ENCODE measurements at regions not wholly inside any gene's neighbourhood (a gene's known extent, or its start where the extent isn't known, plus 50 kb on each side); places are given as distances from the start of the nearest gene placed in this dataset.

- peaks cover 25% of the 10 kb centered on the region for H3K9me3 Mint-ChIP-seq
- no peak overlapping the region for H3K9ac ChIP-seq (ENCODE audit: extremely low read depth, low read length, poor library complexity, severe bottlenecking)
- TF ChIP-seq CTCF (conservative IDR thresholded peaks at IDR 0.05): peak; percentile 53
- H3K27ac ChIP-seq (ENCODE audit: low read depth, low read length): no peak overlapping the region
- peaks cover 21% of the 10 kb centered on the region for H3K4me1 Mint-ChIP-seq
- H3K27ac Mint-ChIP-seq: no peak overlapping the region
- H3K27me3 ChIP-seq (ENCODE audit: control insufficient read depth, insufficient read depth, low read length, poor library complexity, severe bottlenecking): no peaks in the 10 kb centered on the region
- H3K27me3 Mint-ChIP-seq (ENCODE audit: insufficient read depth): no peaks in the 10 kb centered on the region
- no peaks in the 10 kb centered on the region for H3K4me1 ChIP-seq (ENCODE audit: control insufficient read depth, insufficient read depth, low read length)
- no peak overlapping the region for H3K4me3 Mint-ChIP-seq
- no peak overlapping the region for H3K4me3 ChIP-seq (ENCODE audit: low read length)
- WGBS, 2 experiments (ENCODE audit: insufficient coverage in 1 of 2, insufficient read length in 1 of 2): 88 to 89% methylated on average over 1 of the region's 1 CpG
- DNase-seq: no peak
- H3K36me3 ChIP-seq (ENCODE audit: control insufficient read depth, insufficient read depth, low read length): peaks cover 5% of the 10 kb centered on the region
- peaks cover 25% of the 10 kb centered on the region for H3K36me3 Mint-ChIP-seq (ENCODE audit: low read depth)
- H3K9me3 ChIP-seq (ENCODE audit: control insufficient read depth, low read length): peaks cover 34% of the 10 kb centered on the region
Measured at GRCh38 chr4:71648923-71649322, 135.0 kb downstream of the GC start.

GRCh38 chr4:71648448-71648847 lies 135.4 kb downstream of the GC start:
- peaks cover 5% of the 10 kb centered on the region for H3K36me3 ChIP-seq (ENCODE audit: control insufficient read depth, insufficient read depth, low read length)
- Mint-ChIP-seq H3K9me3 (peaks cover 29% of the 10 kb centered on the region), H3K4me3 (no peak overlapping the region), H3K27ac (no peak overlapping the region), H3K36me3 (ENCODE audit: low read depth) (peaks cover 30% of the 10 kb centered on the region), H3K27me3 (ENCODE audit: insufficient read depth) (no peaks in the 10 kb centered on the region), H3K4me1 (peaks cover 21% of the 10 kb centered on the region)
- no peak overlapping the region for H3K27ac ChIP-seq (ENCODE audit: low read depth, low read length)
- no peaks in the 10 kb centered on the region for H3K4me1 ChIP-seq (ENCODE audit: control insufficient read depth, insufficient read depth, low read length)
- 96 to 100% methylated on average over 1 to 4 of the region's 5 CpGs for WGBS, 2 experiments (ENCODE audit: insufficient coverage in 1 of 2, insufficient read length in 1 of 2)
- no peak for TF ChIP-seq CTCF (conservative IDR thresholded peaks at IDR 0.05)
- no peak overlapping the region for H3K4me3 ChIP-seq (ENCODE audit: low read length)
- peaks cover 34% of the 10 kb centered on the region for H3K9me3 ChIP-seq (ENCODE audit: control insufficient read depth, low read length)
- no peaks in the 10 kb centered on the region for H3K27me3 ChIP-seq (ENCODE audit: control insufficient read depth, insufficient read depth, low read length, poor library complexity, severe bottlenecking)
- DNase-seq: no peak
- no peak overlapping the region for H3K9ac ChIP-seq (ENCODE audit: extremely low read depth, low read length, poor library complexity, severe bottlenecking)

GRCh38 chr4:71639380-71639779 lies 144.5 kb downstream of the GC start:
- Mint-ChIP-seq H3K4me3 (peak overlapping the region; percentile 56), H3K4me1 (peaks cover 16% of the 10 kb centered on the region), H3K27ac (no peak overlapping the region), H3K9me3 (peaks cover 59% of the 10 kb centered on the region), H3K36me3 (ENCODE audit: low read depth) (peaks cover 30% of the 10 kb centered on the region), H3K27me3 (ENCODE audit: insufficient read depth) (no peaks in the 10 kb centered on the region)
- 87 to 100% methylated on average over 2 of the region's 2 CpGs for WGBS, 2 experiments (ENCODE audit: insufficient coverage in 1 of 2, insufficient read length in 1 of 2)
- no peak overlapping the region for H3K27ac ChIP-seq (ENCODE audit: low read depth, low read length)
- DNase-seq: peak; percentile 71
- H3K4me3 ChIP-seq (ENCODE audit: low read length): peak overlapping the region; percentile 70
- peaks cover 7% of the 10 kb centered on the region for H3K36me3 ChIP-seq (ENCODE audit: control insufficient read depth, insufficient read depth, low read length)
- no peaks in the 10 kb centered on the region for H3K27me3 ChIP-seq (ENCODE audit: control insufficient read depth, insufficient read depth, low read length, poor library complexity, severe bottlenecking)
- H3K9ac ChIP-seq (ENCODE audit: extremely low read depth, low read length, poor library complexity, severe bottlenecking): no peak overlapping the region
- H3K9me3 ChIP-seq (ENCODE audit: control insufficient read depth, low read length): peaks cover 9% of the 10 kb centered on the region
- peaks cover 4% of the 10 kb centered on the region for H3K4me1 ChIP-seq (ENCODE audit: control insufficient read depth, insufficient read depth, low read length)
- peak; percentile 55 for TF ChIP-seq CTCF (conservative IDR thresholded peaks at IDR 0.05)
